Keratinocyte (primary cell): ENCODE measurements at regions not wholly inside any gene's neighbourhood (a gene's known extent, or its start where the extent isn't known, plus 50 kb on each side); places are given as distances from the start of the nearest gene placed in this dataset.

Experiments used
- DNase-seq: peaks from one replicate; pipeline ENCODE4 v3.0.0-alpha.2; 2011; ENCODE audit warnings: low read depth, missing footprints, low spot score
- FAIRE-seq: peaks from 2 replicates; lab custom pipeline; 2011; peaks lifted over from hg19 to GRCh38; lab: Jason Lieb, UNC
- H2AFZ ChIP-seq: 2 replicates; pipeline ENCODE4 v1.6.0; 2012; ENCODE audit warnings: low read length, control low read depth, inconsistent platforms; ENCODE audit not compliant: control insufficient read depth
- H3K27ac ChIP-seq: 2 replicates; pipeline ENCODE4 v1.5.1; 2011; ENCODE audit warnings: low read length; ENCODE audit not compliant: control insufficient read depth, insufficient read depth
- H3K27me3 ChIP-seq: 3 replicates; pipeline ENCODE4 v1.6.0; 2011; ENCODE audit warnings: low read length; ENCODE audit not compliant: control insufficient read depth, insufficient read depth; ENCODE audit errors: extremely low read depth
- H3K36me3 ChIP-seq, 2 experiments: 2 replicates in 1 of 2; 3 replicates in 1 of 2; pipeline ENCODE4 v1.5.1; 2011; ENCODE audit warnings: low read length in 2 of 2, mild to moderate bottlenecking in 1 of 2; ENCODE audit not compliant: control insufficient read depth in 2 of 2, insufficient read depth in 2 of 2; ENCODE audit errors: extremely low read depth in 1 of 2
- H3K4me1 ChIP-seq: 3 replicates; pipeline ENCODE4 v1.5.1; 2011; ENCODE audit warnings: low read length; ENCODE audit not compliant: control insufficient read depth, insufficient read depth; ENCODE audit errors: extremely low read depth
- H3K4me2 ChIP-seq: 3 replicates; pipeline ENCODE4 v1.6.0; 2011; ENCODE audit warnings: low read depth, low read length; ENCODE audit not compliant: control insufficient read depth, insufficient read depth; ENCODE audit errors: extremely low read depth
- H3K4me3 ChIP-seq, 3 experiments: fragments of 200-600 bp in 1 of 3; sonication (generic) in 1 of 3; 2 replicates in 2 of 3; 3 replicates in 1 of 3; pipeline ENCODE4 v1.5.1; 2011 to 2016; ENCODE audit warnings: low read length in 3 of 3, mild to moderate bottlenecking in 3 of 3, control low read depth in 2 of 3, inconsistent platforms in 1 of 3, low read depth in 1 of 3, mixed read lengths in 1 of 3, mixed run types in 1 of 3, moderate library complexity in 1 of 3; ENCODE audit not compliant: control insufficient read depth in 2 of 3, insufficient read depth in 2 of 3; ENCODE audit errors: extremely low read depth in 1 of 3
- H3K79me2 ChIP-seq: 2 replicates; pipeline ENCODE4 v1.6.0; 2012; ENCODE audit warnings: low read length; ENCODE audit not compliant: control insufficient read depth, insufficient read depth
- H3K9ac ChIP-seq: 3 replicates; pipeline ENCODE4 v1.6.0; 2011; ENCODE audit warnings: low read length; ENCODE audit not compliant: control insufficient read depth, insufficient read depth; ENCODE audit errors: extremely low read depth
- H3K9me1 ChIP-seq: 3 replicates; pipeline ENCODE4 v1.6.0; 2011; ENCODE audit warnings: low read length; ENCODE audit not compliant: control insufficient read depth, insufficient read depth; ENCODE audit errors: extremely low read depth
- H3K9me3 ChIP-seq: 2 replicates; pipeline ENCODE4 v1.5.1; 2012; ENCODE audit warnings: low read depth, low read length; ENCODE audit not compliant: control insufficient read depth
- H4K20me1 ChIP-seq: 3 replicates; pipeline ENCODE4 v1.6.0; 2011; ENCODE audit warnings: low read length; ENCODE audit not compliant: control insufficient read depth, insufficient read depth; ENCODE audit errors: extremely low read depth
- EZH2 ChIP-seq: IDR thresholded peaks from one replicate; pipeline ENCODE4 v1.6.1; 2012; ENCODE audit warnings: inconsistent platforms, mild to moderate bottlenecking, low read length, moderate library complexity
- dilution Hi-C: fragments of 300-500 bp; cut with MboI; formaldehyde crosslinking; loops from one replicate; pipeline ENCODE4 v1.7.0; 2020; ENCODE audit warnings: low sequenced_read_pairs; ENCODE audit not compliant: extremely low pct_ligation_motif_present
- TF ChIP-seq, protein P1 (sequence below), 3 experiments: IDR thresholded peaks in 1 of 3; conservative IDR thresholded peaks in 1 of 3; optimal IDR thresholded peaks in 1 of 3; 2 replicates in 2 of 3; 3 replicates in 1 of 3; pipeline versions ENCODE3 to v1.5.1; 2011; ENCODE audit warnings: low read length in 3 of 3, mild to moderate bottlenecking in 3 of 3, moderate library complexity in 2 of 3, control low read depth in 1 of 3, inconsistent platforms in 1 of 3; ENCODE audit not compliant: insufficient read depth in 2 of 3; ENCODE audit errors: extremely low read depth in 1 of 3

DNA sequence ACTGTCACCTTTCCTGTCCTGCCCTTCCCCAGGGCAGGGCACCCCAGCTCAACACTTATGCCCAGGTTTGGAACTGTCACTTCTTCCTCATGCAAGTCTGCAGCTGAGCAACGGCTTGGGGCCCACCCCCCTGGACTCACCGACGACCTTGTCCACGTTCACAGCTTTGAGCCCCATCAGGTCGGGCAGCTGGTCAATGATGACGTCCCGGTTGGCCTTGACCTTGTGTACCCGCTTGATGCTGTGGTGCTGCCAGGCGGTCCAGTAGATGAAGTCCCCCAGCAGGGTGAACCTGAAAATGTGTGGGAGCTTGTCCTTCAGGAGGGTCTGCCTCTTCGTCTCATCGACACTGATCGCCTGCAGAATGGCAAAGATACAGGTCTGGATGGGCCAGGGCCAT, 135.0 kb downstream of the CRYBB2 start:
- FAIRE-seq (no peak), DNase-seq (no peak)
- dilution Hi-C loops, result no loop called here
- Histone ChIP-seq H3K9me1 (no peaks in the 10 kb centered on the region), H2AFZ (no peak overlapping the region), H3K9ac (no peak overlapping the region), H3K27ac (no peak overlapping the region), H3K79me2 (no peaks in the 10 kb centered on the region), H3K4me1 (no peaks in the 10 kb centered on the region), H4K20me1 (no peaks in the 10 kb centered on the region), H3K9me3 (no peaks in the 10 kb centered on the region), H3K36me3 (peaks cover 21 to 22% of the 10 kb centered on the region in 2 experiments), H3K27me3 (no peaks in the 10 kb centered on the region), H3K4me2 (no peak overlapping the region), H3K4me3 (no peak overlapping the region)
- TF ChIP-seq EZH2, result no peak
- TF ChIP-seq, protein P1, sequence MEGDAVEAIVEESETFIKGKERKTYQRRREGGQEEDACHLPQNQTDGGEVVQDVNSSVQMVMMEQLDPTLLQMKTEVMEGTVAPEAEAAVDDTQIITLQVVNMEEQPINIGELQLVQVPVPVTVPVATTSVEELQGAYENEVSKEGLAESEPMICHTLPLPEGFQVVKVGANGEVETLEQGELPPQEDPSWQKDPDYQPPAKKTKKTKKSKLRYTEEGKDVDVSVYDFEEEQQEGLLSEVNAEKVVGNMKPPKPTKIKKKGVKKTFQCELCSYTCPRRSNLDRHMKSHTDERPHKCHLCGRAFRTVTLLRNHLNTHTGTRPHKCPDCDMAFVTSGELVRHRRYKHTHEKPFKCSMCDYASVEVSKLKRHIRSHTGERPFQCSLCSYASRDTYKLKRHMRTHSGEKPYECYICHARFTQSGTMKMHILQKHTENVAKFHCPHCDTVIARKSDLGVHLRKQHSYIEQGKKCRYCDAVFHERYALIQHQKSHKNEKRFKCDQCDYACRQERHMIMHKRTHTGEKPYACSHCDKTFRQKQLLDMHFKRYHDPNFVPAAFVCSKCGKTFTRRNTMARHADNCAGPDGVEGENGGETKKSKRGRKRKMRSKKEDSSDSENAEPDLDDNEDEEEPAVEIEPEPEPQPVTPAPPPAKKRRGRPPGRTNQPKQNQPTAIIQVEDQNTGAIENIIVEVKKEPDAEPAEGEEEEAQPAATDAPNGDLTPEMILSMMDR (optimal IDR thresholded peaks at IDR 0.05 in 1 of 3, IDR thresholded peaks at IDR 0.05 in 1 of 3, conservative IDR thresholded peaks at IDR 0.05 in 1 of 3; ENCODE audit: extremely low read depth in 1 of 3, insufficient read depth in 2 of 3, low read length in 3 of 3), result no peak

DNA sequence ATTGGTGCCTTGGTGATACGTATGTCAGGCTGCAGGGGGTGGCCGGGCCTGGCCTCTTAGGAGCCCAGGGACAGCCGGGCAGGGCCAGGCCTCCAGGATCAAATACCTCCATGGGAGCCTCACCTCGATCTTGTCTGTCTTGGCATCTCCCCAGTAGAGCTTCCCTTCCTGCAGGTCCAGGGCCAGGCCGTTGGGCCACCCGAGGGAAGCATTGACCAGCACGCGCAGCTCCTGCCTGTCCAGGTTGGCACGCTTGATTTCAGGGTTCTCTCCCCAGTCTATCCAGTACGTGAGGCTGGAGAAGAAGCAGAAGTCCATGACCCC, 137.7 kb downstream of the CRYBB2 start:
- Histone ChIP-seq H3K27ac (no peak overlapping the region), H3K9me1 (no peaks in the 10 kb centered on the region), H3K4me1 (no peaks in the 10 kb centered on the region), H3K79me2 (peaks cover 7% of the 10 kb centered on the region), H3K36me3 (peaks cover 18 to 20% of the 10 kb centered on the region in 2 experiments), H2AFZ (no peak overlapping the region), H3K9ac (no peak overlapping the region), H3K27me3 (no peaks in the 10 kb centered on the region), H3K4me3 (no peak overlapping the region), H4K20me1 (peaks cover 4% of the 10 kb centered on the region), H3K9me3 (no peaks in the 10 kb centered on the region), H3K4me2 (no peak overlapping the region)
- dilution Hi-C loops, result no loop called here
- DNase-seq (no peak), FAIRE-seq (no peak)
- TF ChIP-seq, protein P1 (optimal IDR thresholded peaks at IDR 0.05 in 1 of 3, IDR thresholded peaks at IDR 0.05 in 1 of 3, conservative IDR thresholded peaks at IDR 0.05 in 1 of 3; ENCODE audit: extremely low read depth in 1 of 3, insufficient read depth in 2 of 3, low read length in 3 of 3), result no peak
- no peak for TF ChIP-seq EZH2
